ENCODE measurements at regions not wholly inside any gene's neighbourhood (a gene's known extent, or its start where the extent isn't known, plus 50 kb on each side); places are given as distances from the start of the nearest gene placed in this dataset.

GRCh38 chr9:115357821-115358220 is 239.9 kb upstream of the TNC start:
- TF ChIP-seq CTCF (IDR thresholded peaks at IDR 0.05) (no peak), ZFX (IDR thresholded peaks at IDR 0.05; ENCODE audit: borderline replicate concordance) (no peak)

Data from 22Rv1 (cell line).